ENCODE measurements at regions not wholly inside any gene's neighbourhood (a gene's known extent, or its start where the extent isn't known, plus 50 kb on each side); places are given as distances from the start of the nearest gene placed in this dataset.

DNA sequence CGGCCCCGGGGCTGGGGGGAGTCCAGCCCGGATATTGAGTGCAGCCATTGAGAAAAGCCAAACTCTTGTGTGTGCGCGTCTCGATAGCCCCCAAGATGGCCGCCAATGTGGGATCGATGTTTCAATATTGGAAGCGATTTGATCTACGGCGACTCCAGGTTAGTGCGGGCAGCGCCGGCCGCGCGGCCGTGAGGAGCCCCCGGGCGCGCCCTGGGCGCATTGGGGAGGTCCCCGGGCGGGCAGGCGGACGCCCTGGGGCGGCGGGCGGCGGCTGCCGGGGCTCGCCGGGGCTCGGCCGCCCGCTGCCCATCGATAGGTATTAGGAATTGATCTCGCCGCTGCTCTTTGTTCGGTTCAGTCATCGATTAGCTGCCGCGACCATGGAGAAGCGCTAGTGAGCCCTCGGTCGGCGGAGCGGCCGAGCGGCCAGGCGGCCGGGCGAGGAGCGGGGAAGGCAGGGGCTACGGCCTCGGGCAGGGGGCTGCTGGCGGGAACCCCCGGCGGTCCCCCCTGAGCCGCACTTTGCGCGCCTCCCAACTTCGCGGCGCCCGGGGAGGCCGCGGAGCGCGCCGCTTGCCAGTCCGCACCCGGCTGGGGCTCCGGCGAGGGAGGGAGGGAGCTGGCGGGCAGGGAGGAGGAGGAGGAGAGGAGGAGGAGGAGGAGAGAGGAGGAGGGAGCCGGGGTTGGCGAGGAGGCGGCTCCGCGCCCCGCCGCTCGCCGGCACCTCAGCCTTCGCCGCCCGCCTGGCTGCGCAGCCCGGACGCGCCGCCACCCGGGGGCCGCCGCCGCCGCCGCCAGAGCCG lies 113.9 kb upstream of the MYL2 start, which contains the start of gene CUX2 (continued):
- TF ChIP-seq, protein P1, sequence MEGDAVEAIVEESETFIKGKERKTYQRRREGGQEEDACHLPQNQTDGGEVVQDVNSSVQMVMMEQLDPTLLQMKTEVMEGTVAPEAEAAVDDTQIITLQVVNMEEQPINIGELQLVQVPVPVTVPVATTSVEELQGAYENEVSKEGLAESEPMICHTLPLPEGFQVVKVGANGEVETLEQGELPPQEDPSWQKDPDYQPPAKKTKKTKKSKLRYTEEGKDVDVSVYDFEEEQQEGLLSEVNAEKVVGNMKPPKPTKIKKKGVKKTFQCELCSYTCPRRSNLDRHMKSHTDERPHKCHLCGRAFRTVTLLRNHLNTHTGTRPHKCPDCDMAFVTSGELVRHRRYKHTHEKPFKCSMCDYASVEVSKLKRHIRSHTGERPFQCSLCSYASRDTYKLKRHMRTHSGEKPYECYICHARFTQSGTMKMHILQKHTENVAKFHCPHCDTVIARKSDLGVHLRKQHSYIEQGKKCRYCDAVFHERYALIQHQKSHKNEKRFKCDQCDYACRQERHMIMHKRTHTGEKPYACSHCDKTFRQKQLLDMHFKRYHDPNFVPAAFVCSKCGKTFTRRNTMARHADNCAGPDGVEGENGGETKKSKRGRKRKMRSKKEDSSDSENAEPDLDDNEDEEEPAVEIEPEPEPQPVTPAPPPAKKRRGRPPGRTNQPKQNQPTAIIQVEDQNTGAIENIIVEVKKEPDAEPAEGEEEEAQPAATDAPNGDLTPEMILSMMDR (IDR thresholded peaks at IDR 0.05; ENCODE audit: control extremely low read depth in 1 of 3, insufficient read depth in 1 of 3, low read depth in 1 of 3, low read length in 3 of 3) = no peak
- TF ChIP-seq TEAD4 (IDR thresholded peaks at IDR 0.05; ENCODE audit: low read depth, low read length) (no peak), BACH1 (IDR thresholded peaks at IDR 0.05; ENCODE audit: low read length) (no peak), EGR1 (IDR thresholded peaks at IDR 0.05; ENCODE audit: borderline replicate concordance, low read depth, low read length) (peak; percentile 63; the same call in 1 of the 2 replicates), KDM4A (IDR thresholded peaks at IDR 0.05; ENCODE audit: low read depth, low read length, severe bottlenecking) (peak; percentile 64), ZNF274 (IDR thresholded peaks at IDR 0.05; ENCODE audit: borderline replicate concordance, extremely low read depth, low read length) (no peak)
